Neural progenitor cell (in vitro differentiated cells): ENCODE measurements at regions not wholly inside any gene's neighbourhood (a gene's known extent, or its start where the extent isn't known, plus 50 kb on each side); places are given as distances from the start of the nearest gene placed in this dataset.

Source experiments
- DNase-seq: peaks from one replicate; pipeline ENCODE4 v3.0.0-alpha.2; 2016; ENCODE audit warnings: low spot score
- H2AFZ ChIP-seq: fragments of 200-600 bp; sonication (generic); replicated peaks from 2 replicates; pipeline ENCODE4 v1.6.1; 2016; ENCODE audit warnings: antibody characterized with exemption
- H3F3A ChIP-seq: fragments of 200-600 bp; sonication (generic); 2 replicates; pipeline ENCODE4 v1.6.1; 2016; ENCODE audit warnings: antibody characterized with exemption, low read depth
- H3K27ac ChIP-seq: fragments of 200-600 bp; sonication (generic); 2 replicates; pipeline ENCODE4 v1.5.1; 2016; ENCODE audit warnings: mild to moderate bottlenecking
- H3K27me3 ChIP-seq: fragments of 200-600 bp; sonication (generic); 2 replicates; pipeline ENCODE4 v1.6.1; 2016; ENCODE audit warnings: mild to moderate bottlenecking, moderate library complexity
- H3K36me3 ChIP-seq: fragments of 200-600 bp; sonication (generic); 2 replicates; pipeline ENCODE4 v1.5.1; 2016
- H3K4me1 ChIP-seq: fragments of 200-600 bp; sonication (generic); 2 replicates; pipeline ENCODE4 v1.6.1; 2016; ENCODE audit warnings: mixed run types
- H3K4me2 ChIP-seq: fragments of 200-600 bp; sonication (generic); 2 replicates; pipeline ENCODE4 v1.6.1; 2016
- H3K4me3 ChIP-seq: fragments of 200-600 bp; sonication (generic); 2 replicates; pipeline ENCODE4 v1.5.1; 2016
- H3K79me2 ChIP-seq: fragments of 200-600 bp; sonication (generic); 2 replicates; pipeline ENCODE4 v1.6.1; 2016; ENCODE audit warnings: low read depth
- H3K9ac ChIP-seq: fragments of 200-600 bp; sonication (generic); 2 replicates; pipeline ENCODE4 v1.6.1; 2016
- H3K9me3 ChIP-seq: fragments of 200-600 bp; sonication (generic); 2 replicates; pipeline ENCODE4 v1.5.1; 2016; ENCODE audit warnings: low read depth
- H4K20me1 ChIP-seq: fragments of 200-600 bp; sonication (generic); 2 replicates; pipeline ENCODE4 v1.6.1; 2016; ENCODE audit warnings: low read depth
- H3K27ac Mint-ChIP-seq: 3 replicates; pipeline ENCODE4 v1.8.0; 2021; ENCODE audit warnings: mixed read lengths
- H3K27me3 Mint-ChIP-seq: 2 replicates; pipeline ENCODE4 v1.8.0; 2022; ENCODE audit warnings: low read depth, mild to moderate bottlenecking, inconsistent platforms, moderate library complexity, mixed read lengths; ENCODE audit not compliant: insufficient read depth
- H3K36me3 Mint-ChIP-seq: 3 replicates; pipeline ENCODE4 v1.8.0; 2021; ENCODE audit warnings: mixed read lengths
- H3K4me1 Mint-ChIP-seq: 3 replicates; pipeline ENCODE4 v1.8.0; 2021; ENCODE audit warnings: mixed read lengths
- H3K4me3 Mint-ChIP-seq: 3 replicates; pipeline ENCODE4 v1.8.0; 2021; ENCODE audit warnings: mild to moderate bottlenecking, moderate library complexity, mixed read lengths
- H3K9me3 Mint-ChIP-seq: 3 replicates; pipeline ENCODE4 v1.8.0; 2020; ENCODE audit warnings: mixed read lengths
- EZH2 ChIP-seq: fragments of 200-600 bp; sonication (generic); IDR thresholded peaks from 2 replicates; pipeline ENCODE4 v1.6.1; 2017; ENCODE audit warnings: antibody characterized with exemption, mild to moderate bottlenecking, moderate library complexity
- EZH2phosphoT487 ChIP-seq: fragments of 200-600 bp; sonication (generic); IDR thresholded peaks from 2 replicates; pipeline ENCODE4 v1.6.1; 2017; ENCODE audit warnings: antibody characterized with exemption
- TF ChIP-seq, protein P1 (sequence below): fragments of 200-600 bp; sonication (generic); IDR thresholded peaks from 2 replicates; pipeline ENCODE4 v1.5.1; 2017; ENCODE audit warnings: antibody characterized with exemption, mild to moderate bottlenecking

DNA sequence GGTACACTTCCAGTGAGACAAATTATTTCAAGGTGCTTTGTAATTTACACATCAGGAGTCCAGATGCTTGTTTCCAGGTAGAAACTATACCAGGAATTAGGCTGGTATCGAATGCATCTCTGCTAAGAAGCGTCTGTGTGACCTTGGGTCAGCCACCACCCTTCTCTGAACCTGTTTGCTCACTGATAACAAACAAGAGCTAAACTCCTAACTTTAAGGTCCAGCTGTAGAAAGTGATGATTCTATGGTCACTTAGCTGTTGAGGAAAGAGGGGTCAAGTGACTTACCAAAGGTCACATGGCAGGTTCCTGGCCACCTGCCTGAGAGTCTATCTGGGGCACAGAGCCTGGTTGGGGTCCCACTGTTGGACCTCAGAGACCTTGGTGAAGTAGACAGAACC lies 95.4 kb downstream of the HIF1AN start:
- Mint-ChIP-seq H3K4me3 (no peak overlapping the region), H3K9me3 (peaks cover 2% of the 10 kb centered on the region), H3K4me1 (peaks cover 4% of the 10 kb centered on the region), H3K27ac (no peak overlapping the region), H3K36me3 (no peaks in the 10 kb centered on the region), H3K27me3 (peaks cover 18% of the 10 kb centered on the region)
- Histone ChIP-seq H3K27me3 (peaks cover 61% of the 10 kb centered on the region), H3K79me2 (no peaks in the 10 kb centered on the region), H3K4me3 (no peak overlapping the region), H3K4me2 (no peak overlapping the region), H3K4me1 (peaks cover under 1% of the 10 kb centered on the region), H3K36me3 (no peaks in the 10 kb centered on the region), H3K9me3 (no peaks in the 10 kb centered on the region), H3K27ac (no peak overlapping the region), H3K9ac (no peak overlapping the region), H4K20me1 (no peaks in the 10 kb centered on the region), H2AFZ (no peak overlapping the region), H3F3A (no peaks in the 10 kb centered on the region)
- TF ChIP-seq EZH2 = no peak
- no peak for TF ChIP-seq EZH2phosphoT487
- TF ChIP-seq, protein P1, sequence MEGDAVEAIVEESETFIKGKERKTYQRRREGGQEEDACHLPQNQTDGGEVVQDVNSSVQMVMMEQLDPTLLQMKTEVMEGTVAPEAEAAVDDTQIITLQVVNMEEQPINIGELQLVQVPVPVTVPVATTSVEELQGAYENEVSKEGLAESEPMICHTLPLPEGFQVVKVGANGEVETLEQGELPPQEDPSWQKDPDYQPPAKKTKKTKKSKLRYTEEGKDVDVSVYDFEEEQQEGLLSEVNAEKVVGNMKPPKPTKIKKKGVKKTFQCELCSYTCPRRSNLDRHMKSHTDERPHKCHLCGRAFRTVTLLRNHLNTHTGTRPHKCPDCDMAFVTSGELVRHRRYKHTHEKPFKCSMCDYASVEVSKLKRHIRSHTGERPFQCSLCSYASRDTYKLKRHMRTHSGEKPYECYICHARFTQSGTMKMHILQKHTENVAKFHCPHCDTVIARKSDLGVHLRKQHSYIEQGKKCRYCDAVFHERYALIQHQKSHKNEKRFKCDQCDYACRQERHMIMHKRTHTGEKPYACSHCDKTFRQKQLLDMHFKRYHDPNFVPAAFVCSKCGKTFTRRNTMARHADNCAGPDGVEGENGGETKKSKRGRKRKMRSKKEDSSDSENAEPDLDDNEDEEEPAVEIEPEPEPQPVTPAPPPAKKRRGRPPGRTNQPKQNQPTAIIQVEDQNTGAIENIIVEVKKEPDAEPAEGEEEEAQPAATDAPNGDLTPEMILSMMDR = no peak
- no peak for DNase-seq

DNA sequence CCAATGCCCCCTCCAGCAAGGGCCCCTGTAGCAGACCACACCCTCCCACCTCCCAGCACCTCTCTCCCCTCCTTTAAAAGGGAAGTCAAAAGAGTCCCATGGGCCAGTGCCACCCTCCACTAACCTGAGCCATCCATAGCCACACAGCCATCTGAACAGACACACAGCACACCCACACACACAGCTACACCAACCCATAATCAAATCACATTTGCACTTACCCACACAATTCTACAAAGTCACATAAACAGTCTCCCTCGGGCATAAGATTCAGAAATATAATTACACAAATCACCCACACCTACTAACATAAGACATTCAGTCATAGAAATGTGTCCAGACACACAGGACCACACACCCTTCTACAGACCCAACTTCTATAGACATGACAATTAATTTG lies 96.3 kb downstream of the HIF1AN start:
- Histone ChIP-seq H3K4me2 (no peak overlapping the region), H3K9ac (no peak overlapping the region), H4K20me1 (no peaks in the 10 kb centered on the region), H3K79me2 (no peaks in the 10 kb centered on the region), H3K27me3 (peaks cover 61% of the 10 kb centered on the region), H3K9me3 (no peaks in the 10 kb centered on the region), H3K27ac (no peak overlapping the region), H3K4me1 (no peaks in the 10 kb centered on the region), H3K36me3 (no peaks in the 10 kb centered on the region), H3K4me3 (no peak overlapping the region), H2AFZ (no peak overlapping the region), H3F3A (no peaks in the 10 kb centered on the region)
- peaks cover 2% of the 10 kb centered on the region for H3K9me3 Mint-ChIP-seq
- peaks cover 4% of the 10 kb centered on the region for H3K4me1 Mint-ChIP-seq
- no peak for DNase-seq
- peaks cover 24% of the 10 kb centered on the region for H3K27me3 Mint-ChIP-seq
- no peak overlapping the region for H3K4me3 Mint-ChIP-seq
- TF ChIP-seq, protein P1 = no peak
- no peak for TF ChIP-seq EZH2
- no peak for TF ChIP-seq EZH2phosphoT487
- no peak overlapping the region for H3K27ac Mint-ChIP-seq
- no peaks in the 10 kb centered on the region for H3K36me3 Mint-ChIP-seq

DNA sequence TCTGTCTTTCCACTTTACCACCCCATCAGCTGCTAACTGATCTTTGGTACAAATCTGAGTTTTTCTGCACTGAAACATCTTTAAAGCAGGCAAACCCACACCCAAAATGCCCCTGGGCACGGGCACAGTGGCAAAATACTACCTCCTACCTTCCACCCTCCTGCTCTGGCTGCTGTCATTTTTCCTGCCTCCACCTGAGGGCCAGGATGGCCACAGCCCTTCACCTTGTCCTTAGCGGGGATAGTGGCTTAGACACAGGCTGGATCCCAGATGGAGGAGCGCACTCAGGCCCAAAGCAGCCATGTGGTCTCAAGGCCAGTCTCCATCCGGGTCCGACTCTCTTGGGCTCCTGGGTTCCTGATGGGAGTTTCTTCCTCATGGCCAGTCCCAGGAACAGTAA lies 98.3 kb downstream of the HIF1AN start:
- Mint-ChIP-seq H3K27ac (no peak overlapping the region), H3K4me3 (no peak overlapping the region), H3K4me1 (peaks cover 18% of the 10 kb centered on the region), H3K27me3 (peaks cover 26% of the 10 kb centered on the region), H3K36me3 (no peaks in the 10 kb centered on the region), H3K9me3 (no peaks in the 10 kb centered on the region)
- Histone ChIP-seq H3K36me3 (no peaks in the 10 kb centered on the region), H3K4me3 (no peak overlapping the region), H3K27ac (no peak overlapping the region), H3K9ac (no peak overlapping the region), H3K4me1 (peaks cover 11% of the 10 kb centered on the region), H3K9me3 (no peaks in the 10 kb centered on the region), H2AFZ (no peak overlapping the region), H4K20me1 (peaks cover 3% of the 10 kb centered on the region), H3K27me3 (peaks cover 69% of the 10 kb centered on the region), H3K4me2 (no peak overlapping the region), H3K79me2 (no peaks in the 10 kb centered on the region), H3F3A (no peaks in the 10 kb centered on the region)
- no peak for DNase-seq
- TF ChIP-seq EZH2phosphoT487 = no peak
- TF ChIP-seq, protein P1 = no peak
- TF ChIP-seq EZH2 = no peak
